ENCODE measurements at regions not wholly inside any gene's neighbourhood (a gene's known extent, or its start where the extent isn't known, plus 50 kb on each side); places are given as distances from the start of the nearest gene placed in this dataset.

DNA sequence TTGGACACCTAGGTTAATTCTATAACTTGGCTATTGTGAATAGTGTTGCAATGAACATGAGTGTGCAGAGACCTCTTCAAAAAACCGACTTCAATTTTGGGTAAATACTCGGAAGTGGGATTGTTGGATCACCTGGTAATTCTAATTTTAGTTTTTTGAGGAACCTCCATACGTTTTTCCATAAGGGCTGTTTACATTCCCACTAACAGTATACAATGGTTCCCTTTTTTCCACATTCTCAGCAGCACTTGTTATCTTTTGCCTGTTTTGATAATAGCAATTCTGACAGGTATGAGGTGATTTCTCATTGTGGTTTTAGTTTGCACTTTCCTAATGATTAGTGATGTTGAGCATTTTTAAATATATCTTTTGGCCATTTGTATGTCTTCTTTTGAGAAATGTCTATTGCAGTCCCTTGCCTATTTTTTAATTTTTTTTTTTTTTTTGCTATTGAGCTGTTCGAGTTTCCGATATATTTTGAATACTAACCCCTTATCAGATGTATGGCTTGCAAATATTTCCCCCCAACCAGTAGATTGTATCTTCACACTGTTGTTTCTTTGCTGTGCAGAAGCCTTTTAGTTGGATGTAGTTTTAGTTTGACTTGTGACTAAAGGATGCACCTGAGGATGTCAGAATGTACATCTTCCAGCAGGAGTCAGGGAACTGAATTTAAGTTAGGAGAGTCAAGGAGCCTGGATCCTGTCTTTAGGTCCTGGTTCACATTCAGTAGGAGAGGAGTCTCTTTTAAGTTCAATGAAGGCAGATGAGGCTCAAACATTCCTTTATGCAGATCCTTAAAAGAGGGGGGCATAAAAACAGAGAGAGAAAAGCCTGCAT lies 120.0 kb downstream of the S1PR1 start (continued):
- TF ChIP-seq CHD7 (IDR thresholded peaks at IDR 0.05; ENCODE audit: insufficient replicate concordance, low read length), result no peak
